ENCODE measurements at regions not wholly inside any gene's neighbourhood (a gene's known extent, or its start where the extent isn't known, plus 50 kb on each side); places are given as distances from the start of the nearest gene placed in this dataset.

- TF ChIP-seq EZH2 (IDR thresholded peaks at IDR 0.05; ENCODE audit: borderline replicate concordance, low read depth, low read length, poor library complexity, severe bottlenecking) (no peak), CTCF (conservative IDR thresholded peaks at IDR 0.05; ENCODE audit: low read depth, low read length) (no peak)
These were observed 75.1 kb upstream of the PTPRK start for GRCh38 chr6:128595544-128595943.

All from A673 (cell line).